ENCODE measurements at regions not wholly inside any gene's neighbourhood (a gene's known extent, or its start where the extent isn't known, plus 50 kb on each side); places are given as distances from the start of the nearest gene placed in this dataset.

DNA sequence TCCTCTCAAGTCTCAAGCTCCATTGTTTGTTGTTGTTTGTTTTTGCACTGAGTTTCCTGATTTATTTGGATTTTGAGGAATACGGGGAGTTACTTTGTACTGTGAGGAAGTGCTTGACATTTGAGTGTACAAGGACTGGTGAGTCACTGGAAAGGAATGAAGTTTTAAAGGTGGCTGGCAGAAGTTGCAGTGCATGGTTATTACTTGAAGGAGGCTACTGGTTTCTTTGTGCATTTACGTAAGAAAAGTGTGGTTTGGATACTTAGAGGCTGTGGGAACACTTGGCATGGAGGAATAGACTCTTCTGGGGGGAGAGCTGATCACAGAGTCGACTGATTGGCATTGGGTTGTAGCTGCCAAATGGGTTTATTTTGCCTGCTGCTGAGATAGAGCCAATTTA lies 919.0 kb downstream of the TAF11L14 start:
- TF ChIP-seq, protein P1, sequence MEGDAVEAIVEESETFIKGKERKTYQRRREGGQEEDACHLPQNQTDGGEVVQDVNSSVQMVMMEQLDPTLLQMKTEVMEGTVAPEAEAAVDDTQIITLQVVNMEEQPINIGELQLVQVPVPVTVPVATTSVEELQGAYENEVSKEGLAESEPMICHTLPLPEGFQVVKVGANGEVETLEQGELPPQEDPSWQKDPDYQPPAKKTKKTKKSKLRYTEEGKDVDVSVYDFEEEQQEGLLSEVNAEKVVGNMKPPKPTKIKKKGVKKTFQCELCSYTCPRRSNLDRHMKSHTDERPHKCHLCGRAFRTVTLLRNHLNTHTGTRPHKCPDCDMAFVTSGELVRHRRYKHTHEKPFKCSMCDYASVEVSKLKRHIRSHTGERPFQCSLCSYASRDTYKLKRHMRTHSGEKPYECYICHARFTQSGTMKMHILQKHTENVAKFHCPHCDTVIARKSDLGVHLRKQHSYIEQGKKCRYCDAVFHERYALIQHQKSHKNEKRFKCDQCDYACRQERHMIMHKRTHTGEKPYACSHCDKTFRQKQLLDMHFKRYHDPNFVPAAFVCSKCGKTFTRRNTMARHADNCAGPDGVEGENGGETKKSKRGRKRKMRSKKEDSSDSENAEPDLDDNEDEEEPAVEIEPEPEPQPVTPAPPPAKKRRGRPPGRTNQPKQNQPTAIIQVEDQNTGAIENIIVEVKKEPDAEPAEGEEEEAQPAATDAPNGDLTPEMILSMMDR (IDR thresholded peaks at IDR 0.05): no peak
- no peak for TF ChIP-seq POLR2A (IDR thresholded peaks at IDR 0.05)

All from uterus (tissue), 2 donors.